ENCODE measurements at regions not wholly inside any gene's neighbourhood (a gene's known extent, or its start where the extent isn't known, plus 50 kb on each side); places are given as distances from the start of the nearest gene placed in this dataset.

GRCh38 chr9:7439355-7439995, 360.1 kb downstream of the DMAC1 start:
- H3K9me3 Mint-ChIP-seq (ENCODE audit: unreplicated experiment): no peaks in the 10 kb centered on the region
- H3K27me3 Mint-ChIP-seq (ENCODE audit: low read depth, unreplicated experiment): no peaks in the 10 kb centered on the region
- no peaks in the 10 kb centered on the region for H3K27me3 ChIP-seq (ENCODE audit: insufficient read depth, low read length)
- no peaks in the 10 kb centered on the region for H3K79me2 ChIP-seq (ENCODE audit: insufficient read depth, low read length)
- TF ChIP-seq CTCF (IDR thresholded peaks at IDR 0.05; ENCODE audit: insufficient read depth, low read depth, low read length): no peak
- TF ChIP-seq EZH2 (IDR thresholded peaks at IDR 0.05; ENCODE audit: insufficient read depth, low read length): no peak
- no peak overlapping the region for H3K9ac ChIP-seq (ENCODE audit: low read length)
- no peaks in the 10 kb centered on the region for H3K4me1 Mint-ChIP-seq (ENCODE audit: low read depth, unreplicated experiment)
- no peaks in the 10 kb centered on the region for H3K9me3 ChIP-seq (ENCODE audit: insufficient read depth, low read depth, low read length)
- H3K4me1 ChIP-seq (ENCODE audit: insufficient read depth, low read length): no peaks in the 10 kb centered on the region
- no peak overlapping the region for H3K4me3 ChIP-seq (ENCODE audit: insufficient read depth, low read depth, low read length)
- no peaks in the 10 kb centered on the region for H3K36me3 ChIP-seq (ENCODE audit: insufficient read depth, low read length)
- DNase-seq (ENCODE audit: low read depth) (peak; percentile 40), FAIRE-seq (no peak)
- no peak overlapping the region for H3K27ac Mint-ChIP-seq (ENCODE audit: unreplicated experiment)
- H4K20me1 ChIP-seq (ENCODE audit: insufficient read depth, low read length): no peaks in the 10 kb centered on the region
- H3K4me2 ChIP-seq (ENCODE audit: low read length): no peak overlapping the region
- no peaks in the 10 kb centered on the region for H3K36me3 Mint-ChIP-seq (ENCODE audit: low read depth, unreplicated experiment)
- no peak overlapping the region for H2AFZ ChIP-seq (ENCODE audit: low read depth, low read length)
- no peak overlapping the region for H3K27ac ChIP-seq (ENCODE audit: low read depth, low read length)
- no peak overlapping the region for H3K4me3 Mint-ChIP-seq (ENCODE audit: unreplicated experiment)

- H3K27ac Mint-ChIP-seq (ENCODE audit: unreplicated experiment): no peak overlapping the region
- H3K27me3 ChIP-seq (ENCODE audit: insufficient read depth, low read length): no peaks in the 10 kb centered on the region
- peaks cover 16% of the 10 kb centered on the region for H3K9me3 Mint-ChIP-seq (ENCODE audit: unreplicated experiment)
- FAIRE-seq: no peak
- H3K27me3 Mint-ChIP-seq (ENCODE audit: low read depth, unreplicated experiment): no peaks in the 10 kb centered on the region
- H3K4me2 ChIP-seq (ENCODE audit: low read length): no peak overlapping the region
- H2AFZ ChIP-seq (ENCODE audit: low read depth, low read length): no peak overlapping the region
- no peak overlapping the region for H3K4me3 ChIP-seq (ENCODE audit: insufficient read depth, low read depth, low read length)
- TF ChIP-seq EZH2 (IDR thresholded peaks at IDR 0.05; ENCODE audit: insufficient read depth, low read length) (no peak), CTCF (IDR thresholded peaks at IDR 0.05; ENCODE audit: insufficient read depth, low read depth, low read length) (no peak)
- no peaks in the 10 kb centered on the region for H4K20me1 ChIP-seq (ENCODE audit: insufficient read depth, low read length)
- H3K4me1 Mint-ChIP-seq (ENCODE audit: low read depth, unreplicated experiment): no peaks in the 10 kb centered on the region
- no peak overlapping the region for H3K9ac ChIP-seq (ENCODE audit: low read length)
- no peaks in the 10 kb centered on the region for H3K79me2 ChIP-seq (ENCODE audit: insufficient read depth, low read length)
- H3K4me3 Mint-ChIP-seq (ENCODE audit: unreplicated experiment): no peak overlapping the region
- H3K36me3 Mint-ChIP-seq (ENCODE audit: low read depth, unreplicated experiment): no peaks in the 10 kb centered on the region
- H3K36me3 ChIP-seq (ENCODE audit: insufficient read depth, low read length): no peaks in the 10 kb centered on the region
- no peaks in the 10 kb centered on the region for H3K4me1 ChIP-seq (ENCODE audit: insufficient read depth, low read length)
- H3K9me3 ChIP-seq (ENCODE audit: insufficient read depth, low read depth, low read length): no peaks in the 10 kb centered on the region
- no peak for DNase-seq (ENCODE audit: low read depth)
- no peak overlapping the region for H3K27ac ChIP-seq (ENCODE audit: low read depth, low read length)
Measured at GRCh38 chr9:7436754-7437153, 362.8 kb downstream of the DMAC1 start.

- Histone ChIP-seq H3K36me3 (ENCODE audit: insufficient read depth, low read length) (no peaks in the 10 kb centered on the region), H3K4me2 (ENCODE audit: low read length) (no peak overlapping the region), H3K27ac (ENCODE audit: low read depth, low read length) (no peak overlapping the region), H3K27me3 (ENCODE audit: insufficient read depth, low read length) (no peaks in the 10 kb centered on the region), H3K4me1 (ENCODE audit: insufficient read depth, low read length) (no peaks in the 10 kb centered on the region), H3K9me3 (ENCODE audit: insufficient read depth, low read depth, low read length) (no peaks in the 10 kb centered on the region), H3K4me3 (ENCODE audit: insufficient read depth, low read depth, low read length) (no peak overlapping the region), H3K79me2 (ENCODE audit: insufficient read depth, low read length) (no peaks in the 10 kb centered on the region), H4K20me1 (ENCODE audit: insufficient read depth, low read length) (no peaks in the 10 kb centered on the region), H2AFZ (ENCODE audit: low read depth, low read length) (no peak overlapping the region), H3K9ac (ENCODE audit: low read length) (no peak overlapping the region)
- Mint-ChIP-seq H3K36me3 (ENCODE audit: low read depth, unreplicated experiment) (no peaks in the 10 kb centered on the region), H3K4me3 (ENCODE audit: unreplicated experiment) (no peak overlapping the region), H3K27me3 (ENCODE audit: low read depth, unreplicated experiment) (no peaks in the 10 kb centered on the region), H3K27ac (ENCODE audit: unreplicated experiment) (no peak overlapping the region), H3K9me3 (ENCODE audit: unreplicated experiment) (peaks cover 23% of the 10 kb centered on the region), H3K4me1 (ENCODE audit: low read depth, unreplicated experiment) (no peaks in the 10 kb centered on the region)
- no peak for DNase-seq (ENCODE audit: low read depth)
- no peak for TF ChIP-seq CTCF (IDR thresholded peaks at IDR 0.05; ENCODE audit: insufficient read depth, low read depth, low read length)
- TF ChIP-seq EZH2 (IDR thresholded peaks at IDR 0.05; ENCODE audit: insufficient read depth, low read length): no peak
- FAIRE-seq: no peak
Measured at GRCh38 chr9:7433508-7434292, 365.9 kb downstream of the DMAC1 start.

Measured in astrocyte (in vitro differentiated cells and primary cell).